Lower lobe of right lung (tissue), 2 donors: ENCODE measurements at regions not wholly inside any gene's neighbourhood (a gene's known extent, or its start where the extent isn't known, plus 50 kb on each side); places are given as distances from the start of the nearest gene placed in this dataset.

Experiments used
- ATAC-seq, 2 donors: fragments of 200-7000 bp; cut with Tn5 transposase; one replicate each; pipeline ENCODE4 v1.9.1; 2020 to 2022; ENCODE audit warnings: mild to moderate bottlenecking in 2 of 2, moderate library complexity in 2 of 2
- DNase-seq: peaks from one replicate; pipeline ENCODE4 v3.0.0-alpha.2; 2020
- H3K27ac ChIP-seq: fragments of 200-600 bp; one replicate; pipeline ENCODE4 v1.8.0; 2022
- H3K27me3 ChIP-seq: fragments of 200-600 bp; one replicate; pipeline ENCODE4 v1.8.0; 2022; ENCODE audit warnings: low read depth
- H3K36me3 ChIP-seq: fragments of 200-600 bp; one replicate; pipeline ENCODE4 v1.8.0; 2022; ENCODE audit warnings: mild to moderate bottlenecking
- H3K4me1 ChIP-seq: fragments of 200-600 bp; one replicate; pipeline ENCODE4 v1.8.0; 2022
- H3K4me3 ChIP-seq: fragments of 200-600 bp; one replicate; pipeline ENCODE4 v1.8.0; 2022; ENCODE audit warnings: mild to moderate bottlenecking
- H3K9me3 ChIP-seq: fragments of 200-600 bp; one replicate; pipeline ENCODE4 v1.8.0; 2022
- CTCF ChIP-seq: fragments of 200-600 bp; IDR thresholded peaks from one replicate; pipeline ENCODE4 v1.8.0; 2022; ENCODE audit warnings: antibody characterized with exemption, mild to moderate bottlenecking
- intact Hi-C: fragments of 100-400 bp; cut with DNase I; formaldehyde crosslinking; loops from one replicate; pipeline ENCODE4 v1.11.0; 2022
- donor health status: DM: no; HTN: yes; CAD: no; lungs with severe emphysema.

GRCh38 chr9:86876621-86877196 lies 70.6 kb downstream of the GAS1 start:
- H3K36me3 ChIP-seq: no peaks in the 10 kb centered on the region
- H3K4me1 ChIP-seq: no peaks in the 10 kb centered on the region
- no peak overlapping the region for H3K27ac ChIP-seq
- ATAC-seq (no peak), DNase-seq (no peak)
- H3K4me3 ChIP-seq: no peak overlapping the region
- H3K27me3 ChIP-seq: peaks cover 16% of the 10 kb centered on the region
- no peak for TF ChIP-seq CTCF
- H3K9me3 ChIP-seq: no peaks in the 10 kb centered on the region
- intact Hi-C loops: no loop called here

- Histone ChIP-seq H3K4me1 (no peaks in the 10 kb centered on the region), H3K27me3 (no peaks in the 10 kb centered on the region), H3K36me3 (no peaks in the 10 kb centered on the region), H3K27ac (no peak overlapping the region), H3K9me3 (no peaks in the 10 kb centered on the region), H3K4me3 (no peak overlapping the region)
- TF ChIP-seq CTCF: no peak
- intact Hi-C loops: no loop called here
- ATAC-seq: no peak
- no peak for DNase-seq
These were observed 78.7 kb downstream of the GAS1 start for GRCh38 chr9:86868616-86869015.

- intact Hi-C loops: no loop called here
- no peak overlapping the region for H3K4me3 ChIP-seq
- no peaks in the 10 kb centered on the region for H3K9me3 ChIP-seq
- H3K4me1 ChIP-seq: no peaks in the 10 kb centered on the region
- no peaks in the 10 kb centered on the region for H3K36me3 ChIP-seq
- ATAC-seq (no peak), DNase-seq (no peak)
- H3K27ac ChIP-seq: no peak overlapping the region
- no peaks in the 10 kb centered on the region for H3K27me3 ChIP-seq
- TF ChIP-seq CTCF: no peak
These were observed 79.4 kb downstream of the GAS1 start for GRCh38 chr9:86867804-86868313.

- no peak for ATAC-seq
- Histone ChIP-seq H3K4me3 (no peak overlapping the region), H3K4me1 (no peaks in the 10 kb centered on the region), H3K27ac (no peak overlapping the region), H3K36me3 (no peaks in the 10 kb centered on the region), H3K27me3 (no peaks in the 10 kb centered on the region), H3K9me3 (no peaks in the 10 kb centered on the region)
- TF ChIP-seq CTCF: no peak
- intact Hi-C loops: no loop called here
- no peak for DNase-seq
These were observed 81.4 kb downstream of the GAS1 start for GRCh38 chr9:86865952-86866351.

GRCh38 chr9:86860006-86860405 lies 87.3 kb downstream of the GAS1 start:
- no peak for TF ChIP-seq CTCF
- DNase-seq: no peak

More at GRCh38 chr9:86860006-86860405, 87.3 kb downstream of the GAS1 start:
- no peak overlapping the region for H3K27ac ChIP-seq
- intact Hi-C loops: no loop called here
- no peak for ATAC-seq
- no peaks in the 10 kb centered on the region for H3K36me3 ChIP-seq
- no peaks in the 10 kb centered on the region for H3K27me3 ChIP-seq
- no peaks in the 10 kb centered on the region for H3K9me3 ChIP-seq
- no peaks in the 10 kb centered on the region for H3K4me1 ChIP-seq
- no peak overlapping the region for H3K4me3 ChIP-seq
